ENCODE measurements at regions not wholly inside any gene's neighbourhood (a gene's known extent, or its start where the extent isn't known, plus 50 kb on each side); places are given as distances from the start of the nearest gene placed in this dataset.

DNA sequence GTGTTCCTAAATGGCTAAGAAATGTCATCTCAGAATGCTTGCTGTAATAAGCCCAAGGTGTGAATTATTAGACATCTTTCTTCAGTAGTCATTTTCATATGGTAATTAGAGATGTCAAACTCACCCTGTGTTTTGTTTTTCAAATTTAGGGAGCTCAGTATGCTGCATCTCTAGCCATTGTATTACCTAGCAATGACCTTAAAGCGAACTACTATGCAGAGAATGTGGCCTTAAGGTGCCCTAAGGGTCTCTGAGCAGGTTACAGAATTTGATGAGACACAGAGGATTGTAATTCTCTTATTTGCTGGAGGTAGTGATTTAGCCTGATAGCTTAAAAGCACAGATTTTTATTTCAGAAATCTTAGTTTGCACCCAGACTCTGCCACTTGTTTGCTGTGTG lies 1052.6 kb upstream of the DDX18 start:
- H3K9me3 ChIP-seq = no peaks in the 10 kb centered on the region
- TF ChIP-seq, protein P1, sequence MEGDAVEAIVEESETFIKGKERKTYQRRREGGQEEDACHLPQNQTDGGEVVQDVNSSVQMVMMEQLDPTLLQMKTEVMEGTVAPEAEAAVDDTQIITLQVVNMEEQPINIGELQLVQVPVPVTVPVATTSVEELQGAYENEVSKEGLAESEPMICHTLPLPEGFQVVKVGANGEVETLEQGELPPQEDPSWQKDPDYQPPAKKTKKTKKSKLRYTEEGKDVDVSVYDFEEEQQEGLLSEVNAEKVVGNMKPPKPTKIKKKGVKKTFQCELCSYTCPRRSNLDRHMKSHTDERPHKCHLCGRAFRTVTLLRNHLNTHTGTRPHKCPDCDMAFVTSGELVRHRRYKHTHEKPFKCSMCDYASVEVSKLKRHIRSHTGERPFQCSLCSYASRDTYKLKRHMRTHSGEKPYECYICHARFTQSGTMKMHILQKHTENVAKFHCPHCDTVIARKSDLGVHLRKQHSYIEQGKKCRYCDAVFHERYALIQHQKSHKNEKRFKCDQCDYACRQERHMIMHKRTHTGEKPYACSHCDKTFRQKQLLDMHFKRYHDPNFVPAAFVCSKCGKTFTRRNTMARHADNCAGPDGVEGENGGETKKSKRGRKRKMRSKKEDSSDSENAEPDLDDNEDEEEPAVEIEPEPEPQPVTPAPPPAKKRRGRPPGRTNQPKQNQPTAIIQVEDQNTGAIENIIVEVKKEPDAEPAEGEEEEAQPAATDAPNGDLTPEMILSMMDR (IDR thresholded peaks at IDR 0.05) = no peak
- TF ChIP-seq POLR2A (IDR thresholded peaks at IDR 0.05) = no peak
- no peaks in the 10 kb centered on the region for H3K4me1 ChIP-seq
- DNase-seq = no peak
- no peaks in the 10 kb centered on the region for H3K36me3 ChIP-seq
- no peak overlapping the region for H3K27ac ChIP-seq
- no peaks in the 10 kb centered on the region for H3K27me3 ChIP-seq
- no peak overlapping the region for H3K4me3 ChIP-seq

DNA sequence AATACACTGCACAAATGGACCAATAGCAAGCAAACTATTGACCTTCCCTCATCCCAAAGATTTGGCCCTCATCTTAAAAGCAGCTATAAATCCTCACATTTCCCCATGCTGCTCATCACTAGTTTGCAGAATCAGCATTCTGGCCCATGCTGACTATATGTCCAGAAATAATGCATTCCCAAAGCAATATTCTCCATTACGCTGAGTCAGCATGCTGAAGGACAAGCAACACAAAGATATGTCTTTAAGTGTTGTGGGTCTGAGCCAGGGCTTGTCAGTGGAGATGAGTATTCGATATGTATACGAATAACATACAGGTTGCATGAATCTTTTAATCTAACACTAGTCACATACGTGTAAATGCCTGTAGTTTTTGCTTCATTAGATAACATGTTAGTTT lies 1045.0 kb upstream of the DDX18 start:
- TF ChIP-seq, protein P1 (IDR thresholded peaks at IDR 0.05) = no peak
- TF ChIP-seq POLR2A (IDR thresholded peaks at IDR 0.05) = no peak
- DNase-seq = no peak
- no peaks in the 10 kb centered on the region for H3K4me1 ChIP-seq

DNA sequence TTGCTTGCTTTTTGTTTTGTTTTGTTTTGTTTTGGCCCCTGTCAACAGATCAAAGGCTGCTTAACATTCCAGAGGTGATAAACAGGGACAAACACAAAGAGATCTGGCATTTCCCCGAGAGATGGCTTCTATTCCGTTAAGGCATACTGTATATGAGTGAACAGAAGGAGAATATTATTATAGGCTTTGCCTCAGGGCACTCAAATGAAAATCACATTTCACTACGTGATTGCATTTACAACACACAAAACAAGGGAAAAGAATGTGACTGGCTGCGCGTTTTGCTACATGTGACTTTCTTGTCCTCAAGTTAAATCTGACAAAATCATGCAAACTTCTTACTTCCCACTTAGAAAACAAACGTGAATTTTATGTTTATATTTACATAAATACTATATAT lies 1037.9 kb upstream of the DDX18 start:
- H3K27me3 ChIP-seq = no peaks in the 10 kb centered on the region
- no peak overlapping the region for H3K27ac ChIP-seq
- H3K36me3 ChIP-seq = no peaks in the 10 kb centered on the region
- H3K4me1 ChIP-seq = no peaks in the 10 kb centered on the region
- H3K4me3 ChIP-seq = no peak overlapping the region
- no peak for TF ChIP-seq POLR2A (IDR thresholded peaks at IDR 0.05)
- TF ChIP-seq, protein P1 (IDR thresholded peaks at IDR 0.05) = no peak
- H3K9me3 ChIP-seq = no peaks in the 10 kb centered on the region
- no peak for DNase-seq

More for the DNA sequence above, 1045.0 kb upstream of the DDX18 start:
- Histone ChIP-seq H3K36me3 (no peaks in the 10 kb centered on the region), H3K27ac (no peak overlapping the region), H3K4me3 (no peak overlapping the region), H3K27me3 (no peaks in the 10 kb centered on the region), H3K9me3 (no peaks in the 10 kb centered on the region)

DNA sequence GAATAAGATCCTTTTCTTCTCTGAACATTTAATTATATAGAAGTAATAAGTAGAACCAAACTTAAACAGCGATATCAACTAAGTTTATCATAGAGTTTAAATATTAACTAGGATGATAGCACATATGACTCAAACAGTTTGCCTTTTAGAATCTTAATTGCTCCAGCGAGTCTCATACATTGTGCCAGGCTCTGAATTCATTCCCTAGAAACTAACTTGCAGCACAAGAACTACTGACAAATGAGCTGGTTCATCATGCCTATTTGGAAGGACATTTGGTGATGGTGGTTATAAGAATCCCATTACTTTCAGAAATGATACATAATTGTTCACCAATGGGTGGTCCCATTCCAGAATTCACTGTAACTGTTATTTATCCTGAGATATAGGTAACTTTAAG lies 1026.6 kb upstream of the DDX18 start:
- Histone ChIP-seq H3K4me3 (no peak overlapping the region), H3K36me3 (no peaks in the 10 kb centered on the region), H3K4me1 (no peaks in the 10 kb centered on the region), H3K27me3 (no peaks in the 10 kb centered on the region), H3K9me3 (no peaks in the 10 kb centered on the region), H3K27ac (peak overlapping the region in 2 of 4 donors; percentile 19 to 33)
- TF ChIP-seq POLR2A (IDR thresholded peaks at IDR 0.05) = no peak
- TF ChIP-seq, protein P1 (IDR thresholded peaks at IDR 0.05) = no peak
- no peak for DNase-seq

DNA sequence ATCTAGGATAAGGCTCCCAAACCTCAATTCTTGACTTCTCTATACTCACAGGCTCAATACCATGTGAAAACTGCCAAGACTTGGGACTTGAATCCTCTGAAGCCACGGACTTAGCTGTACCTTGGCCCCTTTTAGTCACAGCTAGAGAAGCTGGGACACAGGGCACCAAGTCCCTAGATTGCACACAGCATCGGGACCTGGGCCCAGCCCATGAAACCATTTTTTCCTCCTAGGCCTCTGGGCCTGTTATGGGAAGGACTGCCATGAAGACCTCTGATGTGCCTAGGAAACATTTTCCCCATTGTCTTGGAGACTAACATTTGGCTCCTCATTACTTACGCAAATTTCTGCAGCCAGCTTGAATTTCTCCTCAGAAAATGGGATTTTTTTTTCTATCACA lies 1011.8 kb upstream of the DDX18 start:
- DNase-seq = no peak
- no peak overlapping the region for H3K27ac ChIP-seq
- H3K36me3 ChIP-seq = no peaks in the 10 kb centered on the region

More for the DNA sequence above, 1011.8 kb upstream of the DDX18 start:
- Histone ChIP-seq H3K9me3 (peaks cover 0 to 21% (median 0%) of the 10 kb centered on the region in 4 donors), H3K4me1 (peaks cover 0 to 13% (median 0%) of the 10 kb centered on the region in 4 donors), H3K27me3 (no peaks in the 10 kb centered on the region), H3K4me3 (no peak overlapping the region)
- TF ChIP-seq, protein P1 (IDR thresholded peaks at IDR 0.05) = no peak
- no peak for TF ChIP-seq POLR2A (IDR thresholded peaks at IDR 0.05)

Data from Peyer's patch (tissue), 4 donors.